IPS-NIHi7 (cell line): ENCODE measurements at regions not wholly inside any gene's neighbourhood (a gene's known extent, or its start where the extent isn't known, plus 50 kb on each side); places are given as distances from the start of the nearest gene placed in this dataset.
A peak's percentile ranks its signal among the peaks of the same experiment; 100 is the strongest.

ENCODE experiments used
- DNase-seq: peaks from one replicate; pipeline ENCODE4 v3.0.0; 2012; ENCODE audit warnings: mixed read lengths; ENCODE audit errors: extremely low spot score

GRCh38 chr4:152095701-152096070 lies 334.9 kb upstream of the GATB start:
- DNase-seq: no peak

- no peak for DNase-seq
Observed at GRCh38 chr4:152094970-152095700, 334.3 kb upstream of the GATB start.

- no peak for DNase-seq
Observed at GRCh38 chr4:152091405-152091804, 330.6 kb upstream of the GATB start.

DNA sequence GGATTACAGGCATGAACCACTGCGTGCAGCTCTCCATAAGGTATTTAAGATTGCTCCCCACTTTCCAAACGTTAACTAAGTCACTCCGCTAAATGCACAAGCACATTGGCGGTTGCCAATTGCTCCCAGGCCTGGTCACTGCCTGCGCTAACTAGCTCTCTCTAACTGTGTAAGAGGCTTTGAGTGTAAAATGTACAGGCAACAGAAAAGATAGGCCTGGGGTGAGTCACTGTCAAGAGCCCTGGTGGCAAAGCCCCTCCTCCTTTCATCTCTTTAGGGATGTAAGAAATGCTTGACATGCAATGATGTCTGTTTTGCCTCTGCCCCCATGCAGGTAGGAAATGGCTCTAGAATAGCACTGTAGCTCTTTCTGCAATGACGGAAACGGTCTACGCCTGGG lies 329.7 kb upstream of the GATB start:
- DNase-seq: peak; percentile 50

DNA sequence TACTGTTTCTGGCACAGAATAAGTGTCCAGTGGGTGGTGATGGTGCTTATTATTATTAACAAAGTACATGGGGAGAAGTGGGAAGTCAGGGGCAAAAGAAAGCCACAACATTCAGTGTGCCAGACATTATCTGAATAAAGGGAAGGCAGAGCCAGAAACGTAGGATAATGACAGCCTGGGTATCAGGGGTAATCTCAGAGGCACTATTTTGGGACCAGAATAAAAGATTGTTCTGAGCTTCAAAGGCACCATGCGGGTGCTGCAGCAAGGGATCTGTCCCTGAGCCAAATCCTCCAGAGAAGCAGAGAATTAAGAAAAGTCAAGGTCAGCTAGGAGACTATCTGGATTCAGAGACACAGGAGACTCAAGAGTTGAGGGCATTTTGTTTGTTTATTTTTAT lies 328.8 kb upstream of the GATB start:
- DNase-seq: no peak

- no peak for DNase-seq
Observed at GRCh38 chr4:152087335-152087734, 326.5 kb upstream of the GATB start.

- DNase-seq: no peak
Observed at GRCh38 chr4:152085657-152086056, 324.9 kb upstream of the GATB start.

DNA sequence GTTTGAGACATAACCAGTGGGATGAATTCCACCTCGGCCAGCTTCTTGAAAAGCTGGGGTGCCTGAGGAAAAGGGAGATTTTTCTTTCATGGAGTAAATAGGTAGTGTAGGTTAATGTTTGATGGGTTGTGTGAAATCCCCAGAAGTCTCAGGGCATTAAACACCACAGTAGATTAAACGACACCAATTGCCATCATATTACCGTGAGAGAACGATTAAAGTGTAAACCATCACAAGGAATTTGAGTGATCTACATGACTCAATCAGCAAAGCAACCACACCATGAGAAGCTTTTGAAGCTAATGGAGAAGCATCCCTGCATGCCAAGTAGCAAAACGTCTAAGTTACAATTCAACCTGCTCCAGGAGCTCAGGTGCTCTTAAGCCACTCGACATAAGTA lies 322.5 kb upstream of the GATB start:
- DNase-seq: no peak

- DNase-seq: no peak
Observed at GRCh38 chr4:152081024-152081423, 320.2 kb upstream of the GATB start.

- DNase-seq: no peak
Observed at GRCh38 chr4:152079543-152080293, 318.9 kb upstream of the GATB start.

- DNase-seq: no peak
Observed at GRCh38 chr4:152079079-152079478, 318.3 kb upstream of the GATB start.

- DNase-seq: no peak
Observed at GRCh38 chr4:152077582-152077981, 316.8 kb upstream of the GATB start.

GRCh38 chr4:152075253-152075928 lies 314.6 kb upstream of the GATB start:
- DNase-seq: peak; percentile 28

DNA sequence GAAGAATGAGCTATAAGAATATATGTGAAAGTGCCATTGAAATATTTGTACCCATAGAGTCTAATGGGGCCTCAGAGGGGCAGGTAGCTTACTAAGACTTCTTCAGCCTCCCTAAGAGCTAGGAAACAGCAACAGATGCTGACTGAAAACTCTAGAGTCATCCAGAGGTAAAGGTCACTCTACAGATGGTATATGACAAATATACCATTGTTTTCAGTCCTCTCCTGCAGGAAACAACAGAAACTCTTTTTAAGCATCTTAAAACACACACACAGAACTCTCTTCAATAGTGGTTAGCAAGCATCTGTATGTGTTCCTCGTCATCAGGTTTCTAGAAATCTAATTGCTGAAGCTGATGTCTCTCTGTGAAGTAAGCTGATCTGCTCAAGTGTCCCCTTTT lies 313.8 kb upstream of the GATB start:
- DNase-seq: no peak

- no peak for DNase-seq
Observed at GRCh38 chr4:152074088-152074437, 313.3 kb upstream of the GATB start.

DNA sequence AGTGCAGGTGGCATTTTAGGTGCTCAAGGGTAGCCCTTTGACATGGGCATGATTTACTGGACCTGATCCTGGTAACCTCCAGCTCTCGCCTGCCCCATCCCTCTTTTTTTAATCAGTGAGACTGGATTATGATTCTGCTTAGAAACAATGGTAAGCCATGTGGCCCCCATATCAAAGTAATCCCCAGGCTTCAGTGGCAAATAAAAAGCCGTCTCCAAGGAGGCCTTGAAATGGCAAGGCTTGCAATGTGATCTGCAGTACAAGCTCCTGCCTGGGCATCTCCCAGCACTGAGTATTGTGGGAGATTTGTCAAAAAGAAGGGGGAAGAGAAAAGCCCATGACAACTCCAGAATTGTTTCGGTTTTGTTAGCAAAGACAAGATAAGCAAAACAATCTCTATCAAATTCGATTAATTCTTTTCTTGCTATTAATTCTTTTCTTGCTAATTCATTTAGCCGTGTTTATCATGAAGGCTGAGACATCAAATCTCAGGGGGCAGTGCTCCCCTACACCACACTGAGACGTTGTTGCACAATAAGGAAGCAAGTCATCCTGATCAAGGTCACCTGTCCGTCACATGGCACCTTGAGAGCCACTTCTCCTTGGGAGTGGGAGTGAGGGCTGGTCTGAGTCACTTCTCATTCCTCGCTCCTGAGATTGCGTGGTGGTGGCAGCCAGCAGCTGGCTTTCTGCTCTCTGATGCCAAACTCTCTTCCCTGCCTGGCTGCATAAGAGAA lies 312.7 kb upstream of the GATB start:
- no peak for DNase-seq

DNA sequence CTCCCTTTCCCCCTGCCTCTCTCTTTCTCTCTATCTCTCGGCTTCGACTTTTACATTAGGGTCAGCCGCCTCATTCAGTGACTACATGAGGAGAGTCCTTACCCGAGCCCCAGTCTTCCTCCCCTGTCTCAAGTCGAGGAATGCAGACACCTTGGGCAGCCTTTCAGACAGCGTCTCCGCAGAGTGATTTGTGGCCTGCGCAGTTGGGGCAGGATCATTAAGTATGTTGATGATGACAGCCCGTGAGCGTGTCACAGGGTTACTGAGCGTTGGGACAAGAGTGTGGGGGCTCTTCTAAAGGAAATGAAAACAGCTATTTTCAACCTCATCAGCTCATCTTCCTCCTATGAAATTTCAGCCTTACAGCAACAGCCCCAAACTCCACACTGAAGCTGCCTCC lies 312.1 kb upstream of the GATB start:
- no peak for DNase-seq

- no peak for DNase-seq
Observed at GRCh38 chr4:152072001-152072485, 311.2 kb upstream of the GATB start.

- no peak for DNase-seq
Observed at GRCh38 chr4:152070854-152071253, 310.0 kb upstream of the GATB start.

GRCh38 chr4:152068866-152069265 lies 308.1 kb upstream of the GATB start:
- no peak for DNase-seq

DNA sequence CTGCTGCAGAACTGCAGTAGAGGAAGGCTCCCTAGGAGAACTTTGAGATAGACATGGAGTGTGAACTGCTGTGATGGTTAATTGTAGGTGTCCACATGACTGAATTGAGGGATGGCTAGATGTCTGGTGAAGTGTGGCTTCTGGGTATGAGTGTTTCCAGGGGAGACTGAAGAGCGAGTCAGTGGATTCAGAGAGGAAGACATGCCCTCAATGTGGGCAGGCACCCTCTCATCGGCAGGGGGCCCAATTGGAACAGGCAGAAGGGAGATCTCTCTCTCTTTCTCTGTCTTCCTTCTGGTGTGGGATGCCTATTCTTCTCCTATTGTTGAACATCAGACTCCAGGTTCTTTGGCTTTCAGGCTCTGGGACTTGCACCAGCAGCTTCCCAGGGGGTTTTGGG lies 304.7 kb upstream of the GATB start:
- no peak for DNase-seq

- DNase-seq: no peak
Observed at GRCh38 chr4:152064753-152065152, 303.9 kb upstream of the GATB start.
